AG10803 (cell line): ENCODE measurements at regions not wholly inside any gene's neighbourhood (a gene's known extent, or its start where the extent isn't known, plus 50 kb on each side); places are given as distances from the start of the nearest gene placed in this dataset.

ENCODE experiments used
- DNase-seq: peaks from one replicate; pipeline ENCODE4 v3.0.0; 2010; ENCODE audit warnings: low read depth
- H3K4me3 ChIP-seq: 2 replicates; pipeline ENCODE4 v1.5.1; 2011; ENCODE audit warnings: mild to moderate bottlenecking, low read length, control low read depth
- CTCF ChIP-seq: conservative IDR thresholded peaks from 2 replicates; pipeline ENCODE4 v1.5.1; 2011; ENCODE audit warnings: mild to moderate bottlenecking, low read length, control low read depth, inconsistent platforms

- no peak overlapping the region for H3K4me3 ChIP-seq
- TF ChIP-seq CTCF = no peak
Observed at GRCh38 chr3:22334996-22335395, 584.0 kb upstream of the ZNF385D start.

GRCh38 chr3:22349215-22349851, 598.3 kb upstream of the ZNF385D start:
- no peak for TF ChIP-seq CTCF
- DNase-seq = no peak
- H3K4me3 ChIP-seq = no peak overlapping the region

More at GRCh38 chr3:22334996-22335395, 584.0 kb upstream of the ZNF385D start:
- no peak for DNase-seq

- no peak for DNase-seq
- no peak overlapping the region for H3K4me3 ChIP-seq
- TF ChIP-seq CTCF = no peak
Observed at GRCh38 chr3:22351806-22352205, 600.8 kb upstream of the ZNF385D start.

GRCh38 chr3:22353126-22353525, 602.1 kb upstream of the ZNF385D start:
- TF ChIP-seq CTCF = no peak
- DNase-seq = no peak
- no peak overlapping the region for H3K4me3 ChIP-seq

GRCh38 chr3:22358334-22358733, 607.3 kb upstream of the ZNF385D start:
- no peak overlapping the region for H3K4me3 ChIP-seq
- TF ChIP-seq CTCF = no peak
- DNase-seq = no peak

GRCh38 chr3:22360164-22360563, 609.2 kb upstream of the ZNF385D start:
- DNase-seq = no peak
- no peak for TF ChIP-seq CTCF
- no peak overlapping the region for H3K4me3 ChIP-seq

- DNase-seq = peak; percentile 53
- TF ChIP-seq CTCF = no peak
- H3K4me3 ChIP-seq = no peak overlapping the region
Observed at GRCh38 chr3:22360970-22361369, 610.0 kb upstream of the ZNF385D start.
